GM19328 (cell line): ENCODE measurements at regions not wholly inside any gene's neighbourhood (a gene's known extent, or its start where the extent isn't known, plus 50 kb on each side); places are given as distances from the start of the nearest gene placed in this dataset.
"Not testable (repeated sequence)": the region's sequence is repeated elsewhere in the genome, so short reads cannot be mapped to it uniquely, and the experiment has no call there.

Experiments
- ATAC-seq: cut with Tn5 transposase; IDR thresholded peaks from one replicate; pipeline ENCODE4 v1.9.1; 2021; ENCODE audit warnings: mild to moderate bottlenecking, moderate library complexity; ENCODE audit not compliant: unreplicated experiment

DNA sequence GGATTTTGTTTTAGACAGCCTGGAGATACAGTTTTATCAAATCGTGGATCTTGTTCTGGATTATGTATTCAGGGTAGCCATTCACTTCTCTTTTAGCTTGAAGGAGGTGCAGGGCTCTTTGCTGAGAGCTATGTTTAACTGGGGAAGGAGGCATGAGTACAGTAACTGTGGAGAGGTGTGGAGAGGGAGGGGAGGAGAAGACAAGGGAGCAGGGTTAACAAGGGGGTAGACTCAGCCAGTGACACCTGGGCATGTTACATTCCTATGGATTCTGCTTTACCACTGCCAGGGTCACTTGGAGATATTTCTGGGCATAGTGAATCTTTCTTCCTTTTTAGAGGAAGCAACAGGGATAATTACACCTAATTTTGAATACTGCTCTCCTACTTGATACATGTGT lies 536.0 kb downstream of the TMEM135 start:
- ATAC-seq: no peak

DNA sequence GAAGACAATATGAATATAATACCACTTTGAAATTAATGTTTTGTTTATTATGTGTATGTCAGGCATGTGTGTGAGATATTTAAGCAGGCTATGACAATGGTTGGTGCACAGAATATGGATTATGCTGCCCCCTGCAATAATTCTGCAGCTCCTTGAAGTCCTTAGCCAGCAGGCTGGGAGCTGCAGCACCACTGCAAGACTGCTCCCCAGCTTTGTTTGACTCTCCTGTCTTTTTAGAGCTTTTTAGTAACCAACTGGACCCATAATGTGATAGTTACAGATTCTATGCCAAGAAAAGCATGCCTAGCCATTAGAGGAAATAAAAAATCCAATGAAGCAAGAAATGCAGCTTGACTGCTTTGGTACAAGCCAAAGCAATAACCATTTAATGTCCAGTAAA lies 535.1 kb downstream of the TMEM135 start:
- no peak for ATAC-seq

DNA sequence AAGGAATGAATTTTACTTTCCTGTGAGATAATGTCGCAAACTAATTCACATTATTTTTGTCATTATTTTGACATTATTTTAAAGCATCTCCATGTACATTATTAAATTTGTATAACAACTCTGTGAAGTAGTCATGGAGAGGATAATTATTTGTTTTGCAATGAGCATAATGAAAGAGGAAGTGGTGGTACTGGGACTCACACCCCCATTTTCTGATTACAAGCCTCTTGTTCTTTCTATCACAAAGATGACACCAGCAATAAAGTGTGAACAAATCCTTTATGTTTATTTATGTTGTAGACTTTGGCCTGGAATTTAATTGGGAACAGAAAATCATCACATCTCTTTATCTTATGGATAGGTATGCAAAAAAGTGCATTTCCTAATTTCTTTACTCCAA lies 522.6 kb downstream of the TMEM135 start:
- no peak for ATAC-seq

DNA sequence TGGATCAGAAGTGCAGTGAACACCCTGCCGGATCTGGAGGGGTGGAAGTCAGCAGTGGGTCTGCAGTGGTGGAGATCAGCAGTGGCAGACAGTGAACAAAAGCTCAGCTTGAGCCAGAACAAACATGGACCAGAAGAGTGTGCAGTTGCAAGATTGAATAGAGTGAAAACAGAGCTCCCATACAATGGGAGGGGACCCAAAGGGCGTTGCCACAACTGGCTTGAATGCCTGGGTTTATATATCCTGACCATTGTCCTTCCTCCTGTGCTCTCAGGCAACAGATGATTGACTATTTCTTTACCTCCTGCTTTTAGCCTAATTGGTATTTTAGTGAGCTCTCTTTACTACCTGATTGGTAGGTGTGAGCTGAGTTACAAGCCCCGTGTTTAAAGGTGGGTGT lies 522.1 kb downstream of the TMEM135 start:
- not testable (repeated sequence) for ATAC-seq

DNA sequence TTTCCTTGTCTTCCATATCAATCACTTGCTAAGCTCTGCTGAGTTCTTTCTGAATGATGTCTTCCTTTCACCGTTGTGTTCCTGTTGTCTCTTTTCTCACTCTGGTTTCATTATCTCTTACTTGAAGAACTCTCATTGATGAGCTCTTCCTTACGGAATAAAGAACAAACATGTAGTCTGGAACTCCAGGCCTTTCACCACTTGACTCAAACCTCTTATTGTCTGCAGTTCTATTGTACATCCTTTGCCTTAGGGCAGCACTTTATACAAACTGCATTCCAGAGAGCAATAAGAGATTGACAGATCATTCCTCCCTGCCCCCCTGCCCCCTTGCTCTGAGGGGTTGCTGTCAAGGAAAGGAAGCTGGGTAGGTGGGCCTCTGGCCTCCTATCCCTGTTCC lies 517.4 kb downstream of the TMEM135 start:
- no peak for ATAC-seq

DNA sequence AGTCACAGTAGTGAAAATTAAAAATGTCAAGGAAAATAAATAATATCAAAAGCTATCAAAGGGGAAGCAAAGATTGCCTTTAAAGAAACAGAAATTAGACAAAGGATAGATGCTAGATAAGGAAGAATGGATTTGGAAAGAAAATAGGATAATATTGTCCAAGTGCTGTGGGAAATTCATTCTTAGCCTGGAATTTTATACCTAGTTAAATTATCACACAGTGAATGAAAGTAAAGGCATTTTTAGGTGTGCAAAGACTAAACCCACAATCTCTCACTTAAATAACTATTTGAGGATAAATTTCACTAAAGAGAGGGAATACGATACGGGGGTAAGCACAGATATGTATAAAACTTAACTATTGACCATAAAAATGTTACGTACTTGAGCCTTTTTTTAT lies 511.1 kb downstream of the TMEM135 start:
- ATAC-seq: no peak

DNA sequence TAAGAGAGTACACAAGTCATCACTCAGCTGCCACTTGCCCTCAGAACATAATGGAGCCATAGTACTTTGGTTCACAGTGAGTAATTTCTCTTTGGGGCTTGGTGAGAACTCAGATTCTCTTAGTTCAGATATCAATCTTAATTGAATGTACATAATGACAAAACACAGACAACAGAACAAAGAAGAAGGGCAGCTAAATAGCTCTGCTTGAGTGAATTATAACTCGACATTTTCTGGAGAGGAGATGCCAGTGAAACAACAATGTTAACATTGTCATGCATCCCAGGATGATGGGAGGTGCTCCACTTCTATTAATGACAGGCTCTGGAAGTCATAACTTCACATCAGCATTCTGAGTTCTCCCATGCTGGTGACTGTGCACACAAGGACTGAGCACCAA lies 508.1 kb downstream of the TMEM135 start:
- ATAC-seq: no peak

DNA sequence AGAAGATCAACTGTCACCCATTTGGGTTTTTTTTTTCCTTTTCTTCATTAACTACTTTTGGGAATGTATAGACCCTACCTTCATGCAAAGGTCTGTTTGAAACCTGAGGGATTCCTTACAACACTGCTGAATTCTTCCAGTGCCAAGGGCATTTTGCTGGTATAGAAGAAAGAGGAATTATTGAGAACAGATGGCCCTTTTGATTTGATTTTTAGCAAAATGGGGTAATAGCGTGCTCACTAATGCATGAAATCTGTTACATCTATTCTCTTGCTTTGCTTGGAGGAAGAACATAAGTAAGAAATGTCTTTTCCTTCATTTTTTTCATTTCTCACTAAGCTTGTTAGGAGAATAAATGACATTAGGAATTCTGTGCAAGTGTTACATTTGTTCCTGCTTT lies 501.9 kb downstream of the TMEM135 start:
- ATAC-seq: no peak

DNA sequence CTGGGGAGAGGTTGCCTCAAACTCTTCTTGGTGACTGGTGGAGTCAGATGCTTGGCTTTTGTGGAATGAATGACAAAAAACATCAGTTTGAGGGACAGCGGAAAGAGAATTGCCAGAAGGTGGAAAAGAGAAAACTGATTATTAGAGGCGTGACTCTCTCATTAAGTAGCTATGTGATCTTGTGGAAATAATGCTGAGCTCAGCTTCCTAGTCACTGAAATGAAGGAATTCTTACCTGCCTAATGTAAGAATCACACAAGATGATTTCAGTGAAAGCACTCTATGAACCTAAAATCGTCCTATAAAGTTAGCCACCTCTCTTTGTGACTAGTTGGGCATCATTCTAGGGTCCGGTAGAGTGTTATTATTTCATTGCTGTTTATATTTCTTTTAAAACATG lies 498.8 kb downstream of the TMEM135 start:
- ATAC-seq: no peak

DNA sequence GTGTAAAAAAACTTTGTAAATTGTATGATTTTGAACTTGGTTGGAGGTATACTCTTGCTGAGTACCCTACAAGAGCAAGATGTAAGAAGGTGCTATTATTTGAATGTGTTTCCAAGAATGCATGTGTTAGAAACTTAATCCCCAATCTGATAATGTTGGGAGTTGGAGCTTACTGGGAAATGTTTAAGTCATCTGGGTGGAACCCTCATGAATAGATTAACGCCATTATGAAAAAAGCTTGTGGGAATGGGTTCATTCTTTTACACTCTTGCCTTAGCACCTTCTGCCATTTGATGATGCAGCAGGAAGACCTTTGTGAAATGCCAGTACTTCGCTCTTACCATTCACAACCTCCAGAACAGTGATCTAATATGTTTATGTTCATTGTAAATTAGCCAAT lies 498.3 kb downstream of the TMEM135 start:
- no peak for ATAC-seq

DNA sequence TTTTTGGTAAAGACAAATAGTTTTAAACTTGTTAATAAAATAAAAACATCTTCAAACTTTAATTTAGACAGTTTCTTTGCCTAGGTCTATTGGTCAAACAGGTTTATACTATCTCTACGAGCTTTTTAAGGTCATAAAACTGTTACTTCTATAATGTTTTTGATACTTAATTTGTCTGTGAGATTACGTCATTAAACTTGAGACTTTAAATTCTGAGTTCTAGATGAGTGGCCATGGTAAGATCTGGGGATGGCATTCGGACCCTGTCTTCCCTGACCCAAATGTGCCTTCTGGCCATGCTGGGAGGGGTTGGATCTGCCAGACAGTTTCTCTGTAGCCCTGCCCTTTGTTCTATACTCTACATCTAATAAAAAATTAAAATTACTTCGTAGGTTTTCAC lies 497.8 kb downstream of the TMEM135 start:
- no peak for ATAC-seq

DNA sequence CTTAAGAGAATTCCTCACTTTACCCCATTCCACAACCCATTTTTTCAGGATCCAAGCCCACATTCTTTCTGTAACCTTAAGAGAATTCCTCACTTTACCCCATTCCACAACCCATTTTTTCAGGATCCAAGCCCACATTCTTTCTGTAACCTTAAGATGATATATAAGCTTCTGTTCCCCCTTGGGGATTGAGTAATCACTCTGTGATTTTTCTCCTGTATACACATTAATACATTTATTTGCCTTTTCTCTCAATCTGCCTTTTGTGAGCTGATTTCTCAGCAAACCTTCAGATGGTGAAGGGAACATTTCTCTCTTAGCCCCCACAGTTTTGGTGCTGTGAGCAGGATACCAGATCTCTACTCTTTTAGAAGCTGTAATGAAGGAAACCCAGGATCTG lies 494.1 kb downstream of the TMEM135 start:
- not testable (repeated sequence) for ATAC-seq

DNA sequence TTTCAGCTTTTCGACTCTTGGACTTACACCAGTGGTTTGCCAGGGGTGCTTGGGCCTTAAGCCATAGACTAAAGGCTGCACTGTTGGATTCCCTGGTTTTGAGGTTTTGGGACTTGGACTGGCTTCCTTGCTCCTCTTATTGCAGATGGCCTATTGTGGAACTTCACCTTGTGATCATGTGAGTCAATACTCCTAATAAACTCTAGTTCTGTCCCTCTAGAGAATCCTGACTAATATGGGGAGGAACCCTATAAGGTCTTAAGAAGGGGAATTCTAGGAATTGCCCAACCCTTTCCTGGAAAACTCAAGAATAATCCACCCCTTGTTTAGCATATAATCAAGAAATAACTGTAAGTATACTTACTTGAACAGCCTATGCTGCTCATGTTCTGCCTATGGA lies 491.8 kb downstream of the TMEM135 start:
- ATAC-seq: no peak

DNA sequence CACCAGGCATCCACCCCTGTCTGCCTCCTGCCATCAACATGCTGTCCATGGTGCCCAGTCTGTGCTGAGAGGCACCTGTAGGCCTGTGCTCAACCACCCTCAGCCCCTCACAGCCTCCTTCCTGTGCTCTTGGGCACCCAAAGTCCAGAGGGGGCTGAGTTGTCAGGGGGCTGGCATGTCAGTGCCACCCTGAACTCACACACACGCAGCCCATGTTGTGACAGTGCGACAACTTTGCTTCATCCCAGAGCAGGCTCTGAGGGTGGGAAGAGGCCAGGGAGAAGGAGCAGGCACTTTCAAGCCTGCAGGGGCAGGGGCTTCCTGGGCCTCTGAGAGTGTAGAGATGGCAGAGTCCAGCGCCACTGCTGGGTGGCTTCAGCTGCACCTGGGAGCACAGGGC lies 491.0 kb downstream of the TMEM135 start:
- no peak for ATAC-seq

DNA sequence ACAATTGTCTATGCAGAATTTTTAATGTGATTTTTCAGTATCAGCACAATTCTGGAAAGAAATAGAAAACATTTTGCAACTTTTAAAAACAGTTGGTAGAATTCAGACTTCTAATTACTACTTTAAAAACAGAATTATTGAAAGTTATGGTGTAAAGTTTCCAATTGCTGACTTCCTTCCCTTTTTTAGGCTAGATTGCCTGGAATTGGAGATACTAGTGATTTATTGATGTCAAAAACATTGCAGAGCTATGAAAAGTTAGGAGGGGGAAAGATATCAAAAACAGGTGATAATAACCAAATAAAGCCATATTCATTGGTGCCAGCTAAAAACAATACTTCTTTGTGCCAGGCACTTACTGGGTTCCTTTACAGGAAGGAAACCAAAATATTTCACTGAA lies 485.5 kb downstream of the TMEM135 start:
- ATAC-seq: no peak

DNA sequence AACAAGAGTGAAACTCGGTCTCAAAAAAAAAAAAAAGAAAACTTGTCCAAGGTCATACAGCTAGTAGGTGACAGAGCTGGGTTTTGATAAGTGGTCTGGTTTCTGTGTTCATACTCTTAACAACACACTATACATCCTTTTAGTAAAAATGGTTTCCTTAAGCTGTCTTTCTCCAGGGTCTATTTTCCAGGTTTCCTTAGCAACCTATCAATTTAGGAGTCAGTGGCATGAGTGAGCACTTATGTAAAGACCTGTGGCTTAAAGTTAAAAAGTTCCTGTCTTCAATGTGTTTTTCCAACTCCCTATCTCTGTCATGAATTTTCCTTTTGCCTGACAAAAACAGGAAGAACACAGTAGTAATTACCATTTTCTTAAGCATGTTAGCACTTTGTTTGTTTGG lies 480.5 kb downstream of the TMEM135 start:
- ATAC-seq: no peak

DNA sequence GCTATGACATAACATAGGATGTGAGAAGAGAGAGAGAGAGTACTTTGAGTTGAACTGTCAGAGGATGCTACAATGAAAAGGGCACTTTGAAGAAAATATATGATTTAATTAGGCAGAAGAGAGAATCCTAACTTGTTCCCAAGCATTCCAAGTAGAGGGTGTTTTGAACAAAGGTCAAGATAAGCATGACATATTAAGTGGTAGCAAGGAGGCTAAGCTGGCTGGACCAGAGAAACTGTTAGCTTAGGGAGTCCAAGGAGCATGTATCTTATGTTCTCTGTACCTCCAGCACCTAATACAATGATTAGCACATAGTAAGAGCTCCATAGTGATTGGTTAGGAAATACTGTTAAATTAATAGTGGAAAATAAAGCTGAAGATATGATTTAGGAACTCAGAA lies 479.6 kb downstream of the TMEM135 start:
- no peak for ATAC-seq

DNA sequence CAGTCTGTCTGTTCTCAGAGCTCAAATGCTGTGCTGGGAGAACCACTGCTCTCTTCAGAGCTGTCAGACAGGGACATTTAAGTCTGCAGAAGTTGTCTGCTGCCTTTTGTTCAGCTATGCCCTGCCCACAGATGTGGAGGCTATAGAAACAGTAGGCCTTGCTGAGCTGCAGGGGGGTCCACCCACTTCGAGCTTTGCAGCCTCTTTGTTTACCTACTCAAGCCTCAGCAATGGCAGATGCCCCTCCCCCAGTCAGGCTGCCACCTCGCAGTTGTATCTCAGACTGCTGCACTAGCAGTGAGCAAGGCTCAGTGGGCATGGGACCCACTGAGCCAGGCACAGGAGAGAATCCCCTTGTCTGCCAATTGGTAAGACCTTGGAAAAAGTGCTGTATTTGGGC lies 470.0 kb downstream of the TMEM135 start:
- not testable (repeated sequence) for ATAC-seq

DNA sequence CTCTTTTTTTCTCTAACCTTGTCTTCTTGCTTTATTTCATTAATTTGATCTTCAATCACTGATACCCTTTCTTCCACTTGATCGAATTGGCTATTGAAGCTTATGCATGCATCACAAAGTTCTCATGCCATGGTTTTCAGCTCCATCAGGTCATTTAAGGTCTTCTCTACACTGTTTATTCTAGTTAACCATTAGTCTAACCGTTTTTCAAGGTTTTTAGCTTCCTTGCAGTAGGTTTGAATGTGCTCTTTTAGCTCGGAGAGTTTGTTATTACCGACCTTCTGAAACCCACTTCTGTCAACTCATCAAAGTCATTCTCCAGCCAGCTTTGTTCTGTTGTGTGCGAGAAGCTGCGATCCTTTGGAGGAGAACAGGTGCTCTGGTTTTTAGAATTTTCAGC lies 469.2 kb downstream of the TMEM135 start:
- not testable (repeated sequence) for ATAC-seq

DNA sequence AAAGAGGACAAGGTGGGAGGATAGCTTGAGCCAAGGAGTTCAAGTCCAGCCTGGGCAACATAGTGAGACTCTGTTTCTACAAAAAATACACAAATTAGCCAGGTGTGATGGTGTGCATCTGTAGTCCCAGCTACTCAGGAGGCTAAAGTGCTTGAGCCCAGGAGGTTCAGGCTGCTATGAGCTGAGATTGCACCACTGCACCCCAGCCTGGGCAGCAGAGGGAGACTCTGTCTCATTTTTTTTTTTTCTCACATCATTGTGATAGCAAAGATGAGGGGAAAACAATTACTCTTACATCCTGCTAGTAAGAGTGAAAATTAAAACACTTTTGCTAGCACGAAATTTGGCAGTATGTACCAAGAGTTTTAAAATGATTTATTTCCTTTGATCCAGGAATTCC lies 463.7 kb downstream of the TMEM135 start:
- ATAC-seq: no peak

DNA sequence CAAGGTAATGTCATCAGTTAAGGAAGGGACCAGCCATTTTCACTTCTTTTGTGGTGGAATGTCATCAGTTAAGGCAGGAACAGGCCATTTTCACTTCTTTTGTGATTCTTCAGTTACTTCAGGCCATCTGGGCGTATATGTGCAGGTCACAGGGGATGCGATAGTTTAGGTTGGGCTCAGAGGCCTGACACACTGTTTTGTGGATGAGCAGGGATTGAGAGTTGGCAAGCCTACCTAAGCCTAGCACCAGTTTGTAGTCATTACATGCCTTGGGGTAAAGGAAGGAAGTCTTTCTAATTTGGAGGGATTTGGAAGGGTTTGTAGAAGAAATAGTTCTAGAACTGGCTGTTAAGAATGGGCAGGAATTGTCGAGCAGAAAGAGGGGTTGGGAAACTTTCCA lies 457.2 kb downstream of the TMEM135 start:
- not testable (repeated sequence) for ATAC-seq

DNA sequence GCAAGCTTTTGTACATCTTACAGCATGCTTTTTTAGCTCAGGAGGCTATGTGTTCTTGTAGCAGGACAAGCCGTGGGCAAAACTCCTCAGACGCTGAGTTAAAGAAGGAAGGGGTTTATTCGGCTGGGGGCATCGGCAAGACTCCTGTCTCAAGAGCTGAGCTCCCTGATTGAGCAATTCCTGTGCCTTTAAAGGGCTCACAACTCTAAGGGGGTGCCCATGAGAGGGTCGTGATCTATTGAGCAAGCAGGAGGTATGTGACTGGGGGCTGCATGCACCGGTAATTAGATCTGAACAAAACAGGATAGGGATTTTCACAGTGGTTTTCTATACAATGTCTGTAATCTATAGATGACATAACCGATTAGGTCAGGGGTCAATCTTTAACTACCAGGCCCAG lies 456.3 kb downstream of the TMEM135 start:
- ATAC-seq: not testable (repeated sequence)

DNA sequence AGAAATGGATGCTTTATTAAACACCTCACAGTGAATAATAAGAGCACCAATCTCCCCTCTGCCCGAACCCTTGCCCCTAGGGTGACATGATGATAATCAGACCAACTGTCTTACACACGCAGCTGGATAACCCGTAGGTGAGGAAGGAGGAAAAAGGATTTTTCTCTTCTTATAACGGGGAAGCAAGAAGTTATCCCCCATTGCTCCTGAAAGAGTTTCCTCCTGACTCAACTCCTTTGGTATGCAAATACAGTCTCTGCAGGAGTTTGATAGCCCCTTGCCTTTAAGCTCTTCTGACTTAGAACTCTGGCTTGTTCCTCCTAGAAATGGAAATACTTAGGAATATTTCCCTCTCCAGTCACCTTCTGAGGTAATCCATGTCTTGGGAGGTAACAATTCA lies 455.8 kb downstream of the TMEM135 start:
- ATAC-seq: no peak

DNA sequence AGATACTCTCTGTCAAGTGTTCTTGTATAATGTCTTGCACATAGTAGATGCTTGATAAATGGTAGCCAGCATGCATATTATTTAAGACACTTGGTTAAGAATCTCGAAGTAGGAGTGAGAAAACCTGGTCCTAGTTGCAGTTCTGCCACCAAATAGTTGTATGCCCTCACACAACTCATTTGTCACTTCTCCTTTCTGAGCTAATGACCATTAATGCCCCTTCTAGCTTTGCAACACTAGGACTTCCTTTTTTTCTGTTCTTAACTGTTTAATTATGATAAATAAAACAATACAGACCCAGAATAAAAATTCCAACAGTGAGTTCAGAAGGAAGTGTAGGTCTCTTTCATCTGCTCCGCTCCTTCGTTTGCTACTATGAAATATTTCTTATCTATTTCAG lies 453.6 kb downstream of the TMEM135 start:
- no peak for ATAC-seq
